ENCODE measurements at regions not wholly inside any gene's neighbourhood (a gene's known extent, or its start where the extent isn't known, plus 50 kb on each side); places are given as distances from the start of the nearest gene placed in this dataset.

DNA sequence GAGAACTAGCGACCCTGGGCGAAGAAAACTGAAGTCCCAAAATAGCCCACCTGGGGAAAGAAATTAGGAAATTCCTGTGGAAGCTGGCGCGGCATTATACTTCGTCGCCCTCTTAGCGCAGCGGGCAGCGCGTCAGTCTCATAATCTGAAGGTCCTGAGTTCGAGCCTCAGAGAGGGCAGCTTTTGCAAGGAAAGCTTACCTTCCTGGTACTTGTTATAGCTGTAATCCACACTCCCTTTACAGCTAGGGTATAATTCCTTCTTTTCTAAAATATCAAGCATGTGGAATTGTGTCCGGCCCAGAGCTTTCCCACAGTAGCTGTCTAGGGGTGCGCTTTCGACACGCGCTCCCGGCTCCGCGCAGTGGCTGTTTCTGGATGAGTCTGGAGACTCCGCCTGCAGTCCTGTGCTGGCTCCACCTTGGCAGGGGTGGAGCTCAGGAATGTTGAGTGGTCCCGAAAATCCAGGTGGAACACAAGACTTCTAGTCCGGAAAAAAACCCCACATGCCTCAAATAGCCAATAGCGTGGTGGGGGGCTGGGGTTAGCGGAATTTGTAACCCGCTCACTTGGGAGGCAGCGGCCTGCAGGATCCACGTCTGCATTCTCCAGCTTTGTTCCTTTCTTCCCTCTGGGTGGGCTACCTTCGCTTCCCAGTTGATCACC is 83.7 kb upstream of the ZNF322 start (continued):
- TF ChIP-seq, protein P1, sequence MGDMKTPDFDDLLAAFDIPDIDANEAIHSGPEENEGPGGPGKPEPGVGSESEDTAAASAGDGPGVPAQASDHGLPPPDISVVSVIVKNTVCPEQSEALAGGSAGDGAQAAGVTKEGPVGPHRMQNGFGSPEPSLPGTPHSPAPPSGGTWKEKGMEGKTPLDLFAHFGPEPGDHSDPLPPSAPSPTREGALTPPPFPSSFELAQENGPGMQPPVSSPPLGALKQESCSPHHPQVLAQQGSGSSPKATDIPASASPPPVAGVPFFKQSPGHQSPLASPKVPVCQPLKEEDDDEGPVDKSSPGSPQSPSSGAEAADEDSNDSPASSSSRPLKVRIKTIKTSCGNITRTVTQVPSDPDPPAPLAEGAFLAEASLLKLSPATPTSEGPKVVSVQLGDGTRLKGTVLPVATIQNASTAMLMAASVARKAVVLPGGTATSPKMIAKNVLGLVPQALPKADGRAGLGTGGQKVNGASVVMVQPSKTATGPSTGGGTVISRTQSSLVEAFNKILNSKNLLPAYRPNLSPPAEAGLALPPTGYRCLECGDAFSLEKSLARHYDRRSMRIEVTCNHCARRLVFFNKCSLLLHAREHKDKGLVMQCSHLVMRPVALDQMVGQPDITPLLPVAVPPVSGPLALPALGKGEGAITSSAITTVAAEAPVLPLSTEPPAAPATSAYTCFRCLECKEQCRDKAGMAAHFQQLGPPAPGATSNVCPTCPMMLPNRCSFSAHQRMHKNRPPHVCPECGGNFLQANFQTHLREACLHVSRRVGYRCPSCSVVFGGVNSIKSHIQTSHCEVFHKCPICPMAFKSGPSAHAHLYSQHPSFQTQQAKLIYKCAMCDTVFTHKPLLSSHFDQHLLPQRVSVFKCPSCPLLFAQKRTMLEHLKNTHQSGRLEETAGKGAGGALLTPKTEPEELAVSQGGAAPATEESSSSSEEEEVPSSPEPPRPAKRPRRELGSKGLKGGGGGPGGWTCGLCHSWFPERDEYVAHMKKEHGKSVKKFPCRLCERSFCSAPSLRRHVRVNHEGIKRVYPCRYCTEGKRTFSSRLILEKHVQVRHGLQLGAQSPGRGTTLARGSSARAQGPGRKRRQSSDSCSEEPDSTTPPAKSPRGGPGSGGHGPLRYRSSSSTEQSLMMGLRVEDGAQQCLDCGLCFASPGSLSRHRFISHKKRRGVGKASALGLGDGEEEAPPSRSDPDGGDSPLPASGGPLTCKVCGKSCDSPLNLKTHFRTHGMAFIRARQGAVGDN (CRISPR knock-in tag; IDR thresholded peaks at IDR 0.05): peak; percentile 17; the same call in 1 of the 2 replicates
- TF ChIP-seq ARNT2 (CRISPR knock-in tag; IDR thresholded peaks at IDR 0.05; ENCODE audit: low read depth): no peak

- ChIA-PET POLR2A (no interaction called here), CTCF (ENCODE audit: low intra/inter-chr PET ratio, low total read pairs) (no interaction called here)
- no peak for DNase-seq (ENCODE audit: low spot score)
- Histone ChIP-seq H3K4me1 (ENCODE audit: insufficient read depth, low read length) (peaks cover 23% of the 10 kb centered on the region; the same call in 1 of the 2 replicates), H3K4me2 (ENCODE audit: low read depth, low read length) (peak overlapping the region; percentile 59), H3K27me3 (ENCODE audit: control insufficient read depth in 1 of 2, insufficient read depth in 2 of 2, low read length in 2 of 2) (peaks cover 0 to 20% of the 10 kb centered on the region in 2 experiments; a peak in 2 of 5 replicates), H3K36me3 (replicated peaks in 1 of 2; ENCODE audit: control insufficient read depth in 1 of 2, insufficient read depth in 2 of 2, low read length in 2 of 2) (no peaks in the 10 kb centered on the region), H3K9ac (ENCODE audit: insufficient read depth, low read depth, low read length) (no peak overlapping the region), H3K9me3 (ENCODE audit: low read length) (peaks cover 12% of the 10 kb centered on the region), H3K4me3 (replicated peaks in 1 of 3; ENCODE audit: insufficient read depth in 1 of 3, low read depth in 2 of 3, low read length in 3 of 3) (peak overlapping the region in 1 of 3 experiments; percentile 46; a peak in 2 of 6 replicates), H3K27ac (ENCODE audit: extremely low read length, insufficient read depth, low read length) (no peak overlapping the region), H2AFZ (ENCODE audit: low read length) (peak overlapping the region; percentile 8), H4K20me1 (ENCODE audit: insufficient read depth, low read length) (no peaks in the 10 kb centered on the region), H3K79me2 (ENCODE audit: insufficient read depth, low read length) (no peaks in the 10 kb centered on the region)
- BruUV-seq (replicated peaks): no TSS peak
- peak; percentile 55 for ATAC-seq
- in situ Hi-C loops (cut with HindIII; ENCODE audit: extremely low pct_ligation_motif_present, low pct_unique_long_range_greater_than_20kb) (no loop called here), intact Hi-C loops (cut with micrococcal nuclease; ENCODE audit: unreplicated experiment) (no loop called here)
- TF ChIP-seq, protein P2, sequence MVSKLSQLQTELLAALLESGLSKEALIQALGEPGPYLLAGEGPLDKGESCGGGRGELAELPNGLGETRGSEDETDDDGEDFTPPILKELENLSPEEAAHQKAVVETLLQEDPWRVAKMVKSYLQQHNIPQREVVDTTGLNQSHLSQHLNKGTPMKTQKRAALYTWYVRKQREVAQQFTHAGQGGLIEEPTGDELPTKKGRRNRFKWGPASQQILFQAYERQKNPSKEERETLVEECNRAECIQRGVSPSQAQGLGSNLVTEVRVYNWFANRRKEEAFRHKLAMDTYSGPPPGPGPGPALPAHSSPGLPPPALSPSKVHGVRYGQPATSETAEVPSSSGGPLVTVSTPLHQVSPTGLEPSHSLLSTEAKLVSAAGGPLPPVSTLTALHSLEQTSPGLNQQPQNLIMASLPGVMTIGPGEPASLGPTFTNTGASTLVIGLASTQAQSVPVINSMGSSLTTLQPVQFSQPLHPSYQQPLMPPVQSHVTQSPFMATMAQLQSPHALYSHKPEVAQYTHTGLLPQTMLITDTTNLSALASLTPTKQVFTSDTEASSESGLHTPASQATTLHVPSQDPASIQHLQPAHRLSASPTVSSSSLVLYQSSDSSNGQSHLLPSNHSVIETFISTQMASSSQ (IDR thresholded peaks at IDR 0.05; ENCODE audit: low read depth): no peak
- TF ChIP-seq, protein P2 (CRISPR knock-in tag; IDR thresholded peaks at IDR 0.05; ENCODE audit: borderline replicate concordance): no peak
- no peak for TF ChIP-seq RXRA (CRISPR knock-in tag; IDR thresholded peaks at IDR 0.05)
- TF ChIP-seq, protein P3, sequence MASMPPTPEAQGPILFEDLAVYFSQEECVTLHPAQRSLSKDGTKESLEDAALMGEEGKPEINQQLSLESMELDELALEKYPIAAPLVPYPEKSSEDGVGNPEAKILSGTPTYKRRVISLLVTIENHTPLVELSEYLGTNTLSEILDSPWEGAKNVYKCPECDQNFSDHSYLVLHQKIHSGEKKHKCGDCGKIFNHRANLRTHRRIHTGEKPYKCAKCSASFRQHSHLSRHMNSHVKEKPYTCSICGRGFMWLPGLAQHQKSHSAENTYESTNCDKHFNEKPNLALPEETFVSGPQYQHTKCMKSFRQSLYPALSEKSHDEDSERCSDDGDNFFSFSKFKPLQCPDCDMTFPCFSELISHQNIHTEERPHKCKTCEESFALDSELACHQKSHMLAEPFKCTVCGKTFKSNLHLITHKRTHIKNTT (CRISPR knock-in tag; IDR thresholded peaks at IDR 0.05): no peak
- no peak for TF ChIP-seq ZNF766 (CRISPR knock-in tag; IDR thresholded peaks at IDR 0.05; ENCODE audit: borderline replicate concordance)
- TF ChIP-seq ELF3 (CRISPR knock-in tag; IDR thresholded peaks at IDR 0.05): no peak
- TF ChIP-seq RBM22 (optimal IDR thresholded peaks at IDR 0.05; ENCODE audit: low read length): no peak
- no peak for TF ChIP-seq KLF11 (CRISPR knock-in tag; IDR thresholded peaks at IDR 0.05)
- no peak for TF ChIP-seq ETS1 (CRISPR knock-in tag; IDR thresholded peaks at IDR 0.05)
- WGBS (ENCODE audit: low lambda C conversion rate): 40% methylated on average over 27 of the region's 27 CpGs
- no peak for FAIRE-seq
Measured at GRCh38 chr6:26743941-26744699, 84.6 kb upstream of the ZNF322 start.

All from HepG2 (cell line).